ENCODE measurements at regions not wholly inside any gene's neighbourhood (a gene's known extent, or its start where the extent isn't known, plus 50 kb on each side); places are given as distances from the start of the nearest gene placed in this dataset.

DNA sequence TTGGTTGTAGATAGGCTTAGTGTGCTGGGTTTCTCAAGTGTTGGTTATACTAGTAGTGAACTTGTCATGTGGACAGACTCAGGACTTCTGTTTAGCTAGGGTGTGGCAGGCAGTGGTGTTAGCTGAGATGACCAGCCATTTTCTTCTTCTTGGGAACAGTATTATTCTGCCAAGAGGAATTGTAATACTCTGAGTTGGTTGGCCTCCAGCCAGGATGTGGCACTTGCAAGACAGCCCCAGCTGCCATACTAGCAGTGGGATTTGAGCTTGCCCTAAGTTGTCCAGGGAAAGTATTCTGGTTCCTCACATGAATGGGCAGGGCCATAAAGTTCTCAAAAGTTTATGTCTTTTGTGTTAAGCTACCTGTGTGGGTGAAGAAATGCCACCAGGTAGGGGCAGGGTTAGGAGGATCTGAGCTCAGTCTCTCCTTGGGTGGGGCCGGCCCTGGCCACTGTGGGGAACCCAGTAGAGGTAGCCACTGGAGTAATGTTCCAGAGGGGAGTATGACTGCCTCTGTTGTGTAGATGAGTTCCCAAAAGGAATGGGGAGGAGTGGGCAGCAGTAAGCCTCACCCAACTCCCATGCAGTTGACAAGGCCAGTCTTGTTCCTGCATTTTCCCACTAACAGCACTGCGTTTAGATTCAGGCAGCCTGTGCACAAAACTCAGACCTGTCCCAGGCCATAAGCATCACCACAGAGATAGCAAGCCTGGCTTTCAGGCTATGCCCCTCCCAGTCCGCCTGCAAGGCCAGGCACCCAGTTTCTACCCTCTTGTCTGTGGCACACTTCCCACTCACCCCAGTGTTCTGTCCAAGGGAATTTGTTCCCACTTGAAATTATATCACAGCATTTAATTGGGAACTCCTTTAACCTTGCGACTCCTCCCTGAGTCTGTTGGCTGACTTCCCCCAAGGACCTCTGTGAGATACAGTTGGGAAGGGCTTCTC, 250.7 kb downstream of the ANXA1 start:
- H3K4me2 ChIP-seq (ENCODE audit: low read length): no peak overlapping the region
- no peaks in the 10 kb centered on the region for H4K20me1 ChIP-seq (ENCODE audit: insufficient read depth, low read length)
- no peak overlapping the region for H2AFZ ChIP-seq (ENCODE audit: low read length)
- H3K36me3 ChIP-seq (ENCODE audit: insufficient read depth, low read length): no peaks in the 10 kb centered on the region
- no peaks in the 10 kb centered on the region for H3K9me2 ChIP-seq (ENCODE audit: low read depth, low read length)
- H3K79me2 ChIP-seq (ENCODE audit: insufficient read depth, low read length): no peaks in the 10 kb centered on the region
- H3K27ac ChIP-seq (ENCODE audit: low read depth, low read length, poor library complexity, severe bottlenecking): no peak overlapping the region
- TF ChIP-seq, protein P1, sequence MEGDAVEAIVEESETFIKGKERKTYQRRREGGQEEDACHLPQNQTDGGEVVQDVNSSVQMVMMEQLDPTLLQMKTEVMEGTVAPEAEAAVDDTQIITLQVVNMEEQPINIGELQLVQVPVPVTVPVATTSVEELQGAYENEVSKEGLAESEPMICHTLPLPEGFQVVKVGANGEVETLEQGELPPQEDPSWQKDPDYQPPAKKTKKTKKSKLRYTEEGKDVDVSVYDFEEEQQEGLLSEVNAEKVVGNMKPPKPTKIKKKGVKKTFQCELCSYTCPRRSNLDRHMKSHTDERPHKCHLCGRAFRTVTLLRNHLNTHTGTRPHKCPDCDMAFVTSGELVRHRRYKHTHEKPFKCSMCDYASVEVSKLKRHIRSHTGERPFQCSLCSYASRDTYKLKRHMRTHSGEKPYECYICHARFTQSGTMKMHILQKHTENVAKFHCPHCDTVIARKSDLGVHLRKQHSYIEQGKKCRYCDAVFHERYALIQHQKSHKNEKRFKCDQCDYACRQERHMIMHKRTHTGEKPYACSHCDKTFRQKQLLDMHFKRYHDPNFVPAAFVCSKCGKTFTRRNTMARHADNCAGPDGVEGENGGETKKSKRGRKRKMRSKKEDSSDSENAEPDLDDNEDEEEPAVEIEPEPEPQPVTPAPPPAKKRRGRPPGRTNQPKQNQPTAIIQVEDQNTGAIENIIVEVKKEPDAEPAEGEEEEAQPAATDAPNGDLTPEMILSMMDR (IDR thresholded peaks at IDR 0.05; ENCODE audit: low read length): no peak
- no peak overlapping the region for H3K9ac ChIP-seq (ENCODE audit: low read length)
- no peaks in the 10 kb centered on the region for H3K27me3 ChIP-seq (ENCODE audit: insufficient read depth, low read length)
- H3K9me3 ChIP-seq (ENCODE audit: low read length): no peaks in the 10 kb centered on the region
- no peak overlapping the region for H3K4me3 ChIP-seq (ENCODE audit: low read depth, low read length, poor library complexity, severe bottlenecking)
- H3K4me1 ChIP-seq (ENCODE audit: insufficient read depth, low read length, severe bottlenecking): no peaks in the 10 kb centered on the region
- H3F3A ChIP-seq (ENCODE audit: insufficient read depth, low read length): no peaks in the 10 kb centered on the region

- no peak overlapping the region for H2AFZ ChIP-seq (ENCODE audit: low read length)
- no peaks in the 10 kb centered on the region for H3K9me2 ChIP-seq (ENCODE audit: low read depth, low read length)
- no peaks in the 10 kb centered on the region for H3K36me3 ChIP-seq (ENCODE audit: insufficient read depth, low read length)
- no peak overlapping the region for H3K4me2 ChIP-seq (ENCODE audit: low read length)
- no peaks in the 10 kb centered on the region for H4K20me1 ChIP-seq (ENCODE audit: insufficient read depth, low read length)
- no peaks in the 10 kb centered on the region for H3K27me3 ChIP-seq (ENCODE audit: insufficient read depth, low read length)
- H3K79me2 ChIP-seq (ENCODE audit: insufficient read depth, low read length): no peaks in the 10 kb centered on the region
- H3K9ac ChIP-seq (ENCODE audit: low read length): no peak overlapping the region
- H3K9me3 ChIP-seq (ENCODE audit: low read length): no peaks in the 10 kb centered on the region
- no peak overlapping the region for H3K4me3 ChIP-seq (ENCODE audit: low read depth, low read length, poor library complexity, severe bottlenecking)
- no peak for TF ChIP-seq EZH2 (IDR thresholded peaks at IDR 0.05; ENCODE audit: borderline replicate concordance, low read length)
- TF ChIP-seq, protein P1 (IDR thresholded peaks at IDR 0.05; ENCODE audit: low read length): no peak
- no peak overlapping the region for H3K27ac ChIP-seq (ENCODE audit: low read depth, low read length, poor library complexity, severe bottlenecking)
- H3F3A ChIP-seq (ENCODE audit: insufficient read depth, low read length): no peaks in the 10 kb centered on the region
- no peaks in the 10 kb centered on the region for H3K4me1 ChIP-seq (ENCODE audit: insufficient read depth, low read length, severe bottlenecking)
These were observed 259.8 kb downstream of the ANXA1 start for GRCh38 chr9:73411494-73411893.

- no peaks in the 10 kb centered on the region for H3K27me3 ChIP-seq (ENCODE audit: insufficient read depth, low read length)
- no peaks in the 10 kb centered on the region for H3K36me3 ChIP-seq (ENCODE audit: insufficient read depth, low read length)
- H4K20me1 ChIP-seq (ENCODE audit: insufficient read depth, low read length): no peaks in the 10 kb centered on the region
- no peaks in the 10 kb centered on the region for H3K9me2 ChIP-seq (ENCODE audit: low read depth, low read length)
- H3K9ac ChIP-seq (ENCODE audit: low read length): no peak overlapping the region
- H3F3A ChIP-seq (ENCODE audit: insufficient read depth, low read length): no peaks in the 10 kb centered on the region
- H2AFZ ChIP-seq (ENCODE audit: low read length): no peak overlapping the region
- no peak overlapping the region for H3K27ac ChIP-seq (ENCODE audit: low read depth, low read length, poor library complexity, severe bottlenecking)
- no peak for TF ChIP-seq EZH2 (IDR thresholded peaks at IDR 0.05; ENCODE audit: borderline replicate concordance, low read length)
- TF ChIP-seq, protein P1 (IDR thresholded peaks at IDR 0.05; ENCODE audit: low read length): no peak
- no peaks in the 10 kb centered on the region for H3K4me1 ChIP-seq (ENCODE audit: insufficient read depth, low read length, severe bottlenecking)
- H3K4me3 ChIP-seq (ENCODE audit: low read depth, low read length, poor library complexity, severe bottlenecking): no peak overlapping the region
- H3K4me2 ChIP-seq (ENCODE audit: low read length): no peak overlapping the region
- H3K9me3 ChIP-seq (ENCODE audit: low read length): no peaks in the 10 kb centered on the region
- H3K79me2 ChIP-seq (ENCODE audit: insufficient read depth, low read length): no peaks in the 10 kb centered on the region
These were observed 261.2 kb downstream of the ANXA1 start for GRCh38 chr9:73412874-73413273.
